H1 (cell line): ENCODE measurements at regions not wholly inside any gene's neighbourhood (a gene's known extent, or its start where the extent isn't known, plus 50 kb on each side); places are given as distances from the start of the nearest gene placed in this dataset.

Experiments
- CTCF ChIA-PET: fragments of 300-600 bp; sonication (Branson Sonifier 250); formaldehyde crosslinking; loops from one replicate; lab custom pipeline; 2021; ENCODE audit not compliant: partially characterized antibody; lab: Charles Lee
- POLR2A ChIA-PET: fragments of 300-600 bp; sonication (Branson Sonifier 250); formaldehyde crosslinking; loops from one replicate; lab custom pipeline; 2021; ENCODE audit warnings: inconsistent platforms; ENCODE audit not compliant: partially characterized antibody; lab: Charles Lee
- DNase-seq, 2 experiments: peaks; one replicate each; pipeline versions ENCODE4 v3.0.0 to v3.0.0-alpha.2; 2010 to 2022; ENCODE audit warnings: low spot score in 2 of 2, low read depth in 1 of 2, mixed read lengths in 1 of 2
- FAIRE-seq: peaks from 2 replicates; lab custom pipeline; 2011; peaks lifted over from hg19 to GRCh38; lab: Jason Lieb, UNC
- H2AFZ ChIP-seq: 2 replicates; pipeline ENCODE4 v1.8.1; 2012; ENCODE audit warnings: low read length, inconsistent platforms
- H2AK5ac ChIP-seq: 2 replicates; pipeline ENCODE4 v1.6.1; 2013; ENCODE audit warnings: low read depth, low read length
- H2BK120ac ChIP-seq: replicated peaks from 2 replicates; pipeline ENCODE3; 2013; ENCODE audit warnings: low read depth, low read length, inconsistent platforms
- H2BK12ac ChIP-seq: 2 replicates; pipeline ENCODE4 v1.6.1; 2013; ENCODE audit warnings: low read depth, low read length
- H2BK15ac ChIP-seq: 2 replicates; pipeline ENCODE4 v1.6.1; 2013; ENCODE audit warnings: low read length
- H2BK20ac ChIP-seq: 2 replicates; pipeline ENCODE4 v1.6.1; 2013; ENCODE audit warnings: low read length
- H2BK5ac ChIP-seq: 2 replicates; pipeline ENCODE4 v1.6.1; 2013; ENCODE audit warnings: low read depth, low read length
- H3K14ac ChIP-seq: 2 replicates; pipeline ENCODE4 v1.6.1; 2013; ENCODE audit warnings: inconsistent platforms; ENCODE audit not compliant: insufficient read length
- H3K18ac ChIP-seq: 2 replicates; pipeline ENCODE4 v1.6.1; 2013; ENCODE audit warnings: low read length; ENCODE audit errors: extremely low read depth
- H3K23ac ChIP-seq: 2 replicates; pipeline ENCODE4 v1.6.1; 2013; ENCODE audit warnings: inconsistent platforms; ENCODE audit not compliant: insufficient read length
- H3K23me2 ChIP-seq: 2 replicates; pipeline ENCODE4 v1.6.1; 2013; ENCODE audit warnings: low read depth, low read length
- H3K27ac ChIP-seq: 2 replicates; pipeline ENCODE4 v1.6.1; 2011; ENCODE audit warnings: low read depth, low read length, inconsistent platforms
- H3K27me3 ChIP-seq, 4 experiments: replicated peaks in 1 of 4; 1 replicate in 1 of 4; 2 replicates in 3 of 4; pipeline versions ENCODE4 v1.6.1 to v1.8.1; 2011 to 2013; ENCODE audit warnings: low read length in 3 of 4, mild to moderate bottlenecking in 3 of 4, inconsistent platforms in 2 of 4, mixed read lengths in 2 of 4, moderate library complexity in 1 of 4; ENCODE audit not compliant: control insufficient read depth in 3 of 4, insufficient read depth in 3 of 4; ENCODE audit errors: extremely low read depth in 1 of 4
- H3K36me3 ChIP-seq, 4 experiments: 2 replicates each; pipeline versions ENCODE4 v1.6.1 to v1.8.1; 2011 to 2013; ENCODE audit warnings: mild to moderate bottlenecking in 4 of 4, low read length in 3 of 4, moderate library complexity in 2 of 4, control low read depth in 1 of 4, inconsistent platforms in 1 of 4; ENCODE audit not compliant: insufficient read depth in 4 of 4, control insufficient read depth in 2 of 4
- H3K4ac ChIP-seq: replicated peaks from 2 replicates; pipeline ENCODE3; 2013; ENCODE audit warnings: low read length, low read depth, mixed read lengths, inconsistent platforms; ENCODE audit not compliant: insufficient read length
- H3K4me1 ChIP-seq, 4 experiments: replicated peaks in 1 of 4; 1 replicate in 1 of 4; 2 replicates in 3 of 4; pipeline versions ENCODE4 v1.6.1 to v1.8.1; 2011 to 2013; ENCODE audit warnings: low read length in 3 of 4, inconsistent platforms in 2 of 4, mixed read lengths in 1 of 4; ENCODE audit not compliant: insufficient read depth in 4 of 4, control insufficient read depth in 3 of 4
- H3K4me2 ChIP-seq, 2 experiments: 2 replicates each; pipeline versions ENCODE4 v1.6.1 to v1.8.1; 2011 to 2013; ENCODE audit warnings: low read depth in 2 of 2, low read length in 2 of 2, control low read depth in 1 of 2, inconsistent platforms in 1 of 2, mild to moderate bottlenecking in 1 of 2; ENCODE audit not compliant: insufficient read depth in 1 of 2
- H3K4me3 ChIP-seq, 4 experiments: fragments of 200-600, 300-600 bp in 1 of 4; sonication (generic), shearing (Covaris generic), sonication (Bioruptor Twin) in 1 of 4; 2 replicates each; pipeline versions ENCODE4 v1.5.1 to v1.8.1; 2011 to 2016; ENCODE audit warnings: low read length in 4 of 4, low read depth in 3 of 4, control low read depth in 2 of 4, inconsistent platforms in 2 of 4, mild to moderate bottlenecking in 2 of 4, mixed read lengths in 1 of 4, moderate library complexity in 1 of 4; ENCODE audit not compliant: insufficient read depth in 2 of 4; ENCODE audit errors: extremely low read depth in 1 of 4
- H3K56ac ChIP-seq: replicated peaks from 2 replicates; pipeline ENCODE3; 2013; ENCODE audit warnings: low read depth, mild to moderate bottlenecking, mixed read lengths, low read length, inconsistent platforms; ENCODE audit not compliant: insufficient read length
- H3K79me1 ChIP-seq: 2 replicates; pipeline ENCODE4 v1.6.1; 2013; ENCODE audit warnings: low read depth, low read length, control low read depth
- H3K79me2 ChIP-seq, 2 experiments: 2 replicates each; pipeline versions ENCODE4 v1.6.1 to v1.8.1; 2012 to 2013; ENCODE audit warnings: low read length in 2 of 2, mild to moderate bottlenecking in 2 of 2, inconsistent platforms in 1 of 2; ENCODE audit not compliant: insufficient read depth in 2 of 2, control insufficient read depth in 1 of 2
- H3K9ac ChIP-seq, 4 experiments: replicated peaks in 1 of 4; 1 replicate in 1 of 4; 2 replicates in 3 of 4; pipeline versions ENCODE4 v1.6.1 to v1.8.1; 2011 to 2013; ENCODE audit warnings: low read depth in 3 of 4, low read length in 3 of 4, control low read depth in 2 of 4, mild to moderate bottlenecking in 2 of 4, moderate library complexity in 2 of 4, inconsistent platforms in 1 of 4; ENCODE audit errors: extremely low read depth in 1 of 4
- H3K9me3 ChIP-seq, 2 experiments: 2 replicates each; pipeline versions ENCODE4 v1.6.1 to v1.8.1; 2012 to 2013; ENCODE audit warnings: mild to moderate bottlenecking in 2 of 2, moderate library complexity in 2 of 2, control low read depth in 1 of 2, inconsistent platforms in 1 of 2, low read depth in 1 of 2, low read length in 1 of 2, mixed read lengths in 1 of 2; ENCODE audit not compliant: insufficient read depth in 2 of 2
- H4K20me1 ChIP-seq, 2 experiments: replicated peaks in 1 of 2; 2 replicates each; pipeline versions ENCODE3 to v1.8.1; 2011 to 2013; ENCODE audit warnings: inconsistent platforms in 2 of 2, low read length in 2 of 2, mild to moderate bottlenecking in 1 of 2; ENCODE audit not compliant: insufficient read depth in 2 of 2, control insufficient read depth in 1 of 2
- H4K5ac ChIP-seq: 2 replicates; pipeline ENCODE4 v1.6.1; 2013; ENCODE audit warnings: low read length, low read depth, mixed read lengths, inconsistent platforms; ENCODE audit not compliant: insufficient read length
- H4K8ac ChIP-seq: 2 replicates; pipeline ENCODE4 v1.8.0; 2013; ENCODE audit warnings: mild to moderate bottlenecking, moderate library complexity, low read length, inconsistent platforms; ENCODE audit not compliant: insufficient read depth; ENCODE audit errors: extremely low read depth
- H4K91ac ChIP-seq: replicated peaks from 2 replicates; pipeline ENCODE3; 2013; ENCODE audit warnings: low read length, mixed read lengths, inconsistent platforms; ENCODE audit not compliant: insufficient read length
- EP300 ChIP-seq, 2 experiments: IDR thresholded peaks; 1 replicate in 1 of 2; 2 replicates in 1 of 2; pipeline ENCODE4 v1.6.1; 2011 to 2012; ENCODE audit warnings: low read depth in 2 of 2, low read length in 2 of 2, mild to moderate bottlenecking in 2 of 2, borderline replicate concordance in 1 of 2, inconsistent platforms in 1 of 2, moderate library complexity in 1 of 2
- JUN ChIP-seq: IDR thresholded peaks from 2 replicates; pipeline ENCODE4 v1.6.1; 2011; ENCODE audit warnings: low read depth, mild to moderate bottlenecking, improper control_type of control experiment, low read length
- JUND ChIP-seq: IDR thresholded peaks from 2 replicates; pipeline ENCODE4 v1.6.1; 2011; ENCODE audit warnings: mild to moderate bottlenecking, improper control_type of control experiment, low read length
- MAFK ChIP-seq: IDR thresholded peaks from 2 replicates; pipeline ENCODE4 v1.6.1; 2012; ENCODE audit warnings: low read depth, mild to moderate bottlenecking, improper control_type of control experiment, low read length
- NRF1 ChIP-seq: IDR thresholded peaks from 2 replicates; pipeline ENCODE4 v1.6.1; 2011; ENCODE audit warnings: mild to moderate bottlenecking, low read depth, low read length, improper control_type of control experiment
- RNF2 ChIP-seq: fragments of 200-900, 300-1000 bp; sonication (generic); IDR thresholded peaks from 2 replicates; pipeline ENCODE4 v1.7.1; 2016; ENCODE audit warnings: borderline replicate concordance, low read depth, mild to moderate bottlenecking, antibody characterized with exemption, low read length; ENCODE audit not compliant: poor library complexity, severe bottlenecking; ENCODE audit errors: missing control alignments
- SIN3A ChIP-seq, 2 experiments: IDR thresholded peaks in 1 of 2; conservative IDR thresholded peaks in 1 of 2; 2 replicates each; pipeline ENCODE4 v1.6.1; 2011 to 2012; ENCODE audit warnings: low read length in 2 of 2, improper control_type of control experiment in 1 of 2, low read depth in 1 of 2, mild to moderate bottlenecking in 1 of 2
- SP2 ChIP-seq: IDR thresholded peaks from 2 replicates; pipeline ENCODE4 v1.6.1; 2012; ENCODE audit warnings: mild to moderate bottlenecking, low read length, inconsistent platforms
- SP4 ChIP-seq: IDR thresholded peaks from 2 replicates; pipeline ENCODE4 v1.6.1; 2012; ENCODE audit warnings: low read length, inconsistent platforms
- TBP ChIP-seq: IDR thresholded peaks from 2 replicates; pipeline ENCODE4 v1.6.1; 2011; ENCODE audit warnings: low read depth, low read length, improper control_type of control experiment
- ZNF274 ChIP-seq: IDR thresholded peaks from 2 replicates; pipeline ENCODE4 v1.7.0; 2012; ENCODE audit warnings: low read length, borderline replicate concordance; ENCODE audit errors: extremely low read depth
- WGBS, 2 experiments: shearing (Covaris generic) in 1 of 2; methylation state at CpG; one replicate each; pipeline versions ENCODE4 v1.1.6 to v1.1.7; 2013 to 2015; ENCODE audit warnings: low lambda C conversion rate in 2 of 2, mixed read lengths in 2 of 2, inconsistent platforms in 1 of 2, low coverage in 1 of 2, missing lambda C conversion rate in 1 of 2; ENCODE audit not compliant: insufficient replicate concordance in 2 of 2, insufficient coverage in 1 of 2, insufficient read length in 1 of 2; ENCODE audit errors: extremely low coverage in 1 of 2, missing lambda C conversion rate in 1 of 2; 5-methylcytosine and 5-hydroxymethylcytosine counted together
- TF ChIP-seq, protein P1 (sequence below): IDR thresholded peaks from 2 replicates; pipeline ENCODE4 v1.6.1; 2012; ENCODE audit warnings: low read length, inconsistent platforms

DNA sequence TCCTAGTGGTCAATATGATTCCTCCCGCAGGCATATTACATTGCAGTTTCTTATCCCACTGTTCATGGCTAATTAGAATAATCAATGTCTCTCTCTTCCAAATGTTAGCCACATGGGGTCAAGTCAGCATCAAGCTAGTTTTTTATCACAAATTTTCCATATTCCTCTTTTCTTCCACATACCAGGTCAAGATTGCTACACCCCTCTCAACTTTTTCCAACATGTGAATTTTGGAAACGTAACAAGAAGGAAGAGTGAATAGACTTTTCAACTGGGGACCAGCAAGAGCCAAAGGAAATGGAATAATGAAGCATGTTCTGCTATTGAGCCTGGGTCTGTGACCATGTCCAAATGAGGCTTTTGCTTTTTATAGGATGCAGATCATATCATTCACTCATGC is 65.1 kb downstream of the SOD2 start:
- peaks cover 43 to 65% of the 10 kb centered on the region in 2 experiments for H3K9me3 ChIP-seq
- DNase-seq, result no peak
- no peak overlapping the region for H3K4ac ChIP-seq
- no peak for FAIRE-seq
- no peak overlapping the region for H2AK5ac ChIP-seq
- H3K79me2 ChIP-seq, result no peaks in the 10 kb centered on the region
- H3K4me2 ChIP-seq, result no peak overlapping the region
- no peak overlapping the region for H2BK15ac ChIP-seq
- ChIA-PET POLR2A (no interaction called here), CTCF (no interaction called here)
- no peaks in the 10 kb centered on the region for H4K20me1 ChIP-seq
- no peak overlapping the region for H3K18ac ChIP-seq
- H3K56ac ChIP-seq, result no peak overlapping the region
- H2BK12ac ChIP-seq, result no peak overlapping the region
- H2AFZ ChIP-seq, result no peak overlapping the region
- H3K14ac ChIP-seq, result no peak overlapping the region
- no peaks in the 10 kb centered on the region for H3K79me1 ChIP-seq
- no peak overlapping the region for H3K27ac ChIP-seq
- H3K27me3 ChIP-seq, result no peaks in the 10 kb centered on the region
- no peaks in the 10 kb centered on the region; a peak in 1 of 7 replicates for H3K4me1 ChIP-seq
- no peak overlapping the region for H3K4me3 ChIP-seq
- no peak overlapping the region for H2BK120ac ChIP-seq
- H2BK5ac ChIP-seq, result no peak overlapping the region
- H3K23me2 ChIP-seq, result no peaks in the 10 kb centered on the region
- H2BK20ac ChIP-seq, result no peak overlapping the region
- H4K91ac ChIP-seq, result no peak overlapping the region
- no peak overlapping the region for H3K23ac ChIP-seq
- no peak overlapping the region for H3K9ac ChIP-seq
- no peak overlapping the region for H4K5ac ChIP-seq
- no peaks in the 10 kb centered on the region for H3K36me3 ChIP-seq
- no peak overlapping the region for H4K8ac ChIP-seq
- 97% methylated on average over 2 of the region's 2 CpGs; no CpG with 5 or more reads in 1 of the 2 experiments for WGBS, 2 experiments
- TF ChIP-seq MAFK (no peak), JUN (no peak), NRF1 (no peak), JUND (no peak), EP300 (IDR thresholded peaks at IDR 0.05; ENCODE audit: borderline replicate concordance in 1 of 2, low read depth in 2 of 2, low read length in 2 of 2) (no peak), TBP (no peak), SIN3A (conservative IDR thresholded peaks at IDR 0.05 in 1 of 2, IDR thresholded peaks at IDR 0.05 in 1 of 2; ENCODE audit: low read depth in 1 of 2, low read length in 2 of 2) (no peak), SP4 (no peak), RNF2 (no peak), ZNF274 (no peak), SP2 (no peak)
- TF ChIP-seq, protein P1, sequence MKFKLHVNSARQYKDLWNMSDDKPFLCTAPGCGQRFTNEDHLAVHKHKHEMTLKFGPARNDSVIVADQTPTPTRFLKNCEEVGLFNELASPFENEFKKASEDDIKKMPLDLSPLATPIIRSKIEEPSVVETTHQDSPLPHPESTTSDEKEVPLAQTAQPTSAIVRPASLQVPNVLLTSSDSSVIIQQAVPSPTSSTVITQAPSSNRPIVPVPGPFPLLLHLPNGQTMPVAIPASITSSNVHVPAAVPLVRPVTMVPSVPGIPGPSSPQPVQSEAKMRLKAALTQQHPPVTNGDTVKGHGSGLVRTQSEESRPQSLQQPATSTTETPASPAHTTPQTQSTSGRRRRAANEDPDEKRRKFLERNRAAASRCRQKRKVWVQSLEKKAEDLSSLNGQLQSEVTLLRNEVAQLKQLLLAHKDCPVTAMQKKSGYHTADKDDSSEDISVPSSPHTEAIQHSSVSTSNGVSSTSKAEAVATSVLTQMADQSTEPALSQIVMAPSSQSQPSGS, result no peak
